Omental fat pad (tissue), 3 donors: ENCODE measurements at regions not wholly inside any gene's neighbourhood (a gene's known extent, or its start where the extent isn't known, plus 50 kb on each side); places are given as distances from the start of the nearest gene placed in this dataset.

Source experiments
- ATAC-seq: fragments of 150-250 bp; one replicate; pipeline ENCODE4 v1.9.1; 2016; ENCODE audit warnings: mild to moderate bottlenecking, moderate library complexity; ENCODE audit not compliant: low FRiP score
- DNase-seq: peaks from one replicate; pipeline ENCODE4 v3.0.0-alpha.2; 2019; ENCODE audit warnings: low spot score
- TF ChIP-seq, protein P1 (sequence below), 3 donors: fragments of 450-650 bp; IDR thresholded peaks; one replicate each; pipeline ENCODE4 v1.5.1; 2016 to 2017; ENCODE audit warnings: antibody characterized with exemption in 3 of 3, mild to moderate bottlenecking in 3 of 3, moderate library complexity in 2 of 3

GRCh38 chr18:41842886-41843285, 112.1 kb upstream of the PIK3C3 start:
- TF ChIP-seq, protein P1, sequence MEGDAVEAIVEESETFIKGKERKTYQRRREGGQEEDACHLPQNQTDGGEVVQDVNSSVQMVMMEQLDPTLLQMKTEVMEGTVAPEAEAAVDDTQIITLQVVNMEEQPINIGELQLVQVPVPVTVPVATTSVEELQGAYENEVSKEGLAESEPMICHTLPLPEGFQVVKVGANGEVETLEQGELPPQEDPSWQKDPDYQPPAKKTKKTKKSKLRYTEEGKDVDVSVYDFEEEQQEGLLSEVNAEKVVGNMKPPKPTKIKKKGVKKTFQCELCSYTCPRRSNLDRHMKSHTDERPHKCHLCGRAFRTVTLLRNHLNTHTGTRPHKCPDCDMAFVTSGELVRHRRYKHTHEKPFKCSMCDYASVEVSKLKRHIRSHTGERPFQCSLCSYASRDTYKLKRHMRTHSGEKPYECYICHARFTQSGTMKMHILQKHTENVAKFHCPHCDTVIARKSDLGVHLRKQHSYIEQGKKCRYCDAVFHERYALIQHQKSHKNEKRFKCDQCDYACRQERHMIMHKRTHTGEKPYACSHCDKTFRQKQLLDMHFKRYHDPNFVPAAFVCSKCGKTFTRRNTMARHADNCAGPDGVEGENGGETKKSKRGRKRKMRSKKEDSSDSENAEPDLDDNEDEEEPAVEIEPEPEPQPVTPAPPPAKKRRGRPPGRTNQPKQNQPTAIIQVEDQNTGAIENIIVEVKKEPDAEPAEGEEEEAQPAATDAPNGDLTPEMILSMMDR (IDR thresholded peaks at IDR 0.05), result no peak
- no peak for DNase-seq
- ATAC-seq, result no peak

DNA sequence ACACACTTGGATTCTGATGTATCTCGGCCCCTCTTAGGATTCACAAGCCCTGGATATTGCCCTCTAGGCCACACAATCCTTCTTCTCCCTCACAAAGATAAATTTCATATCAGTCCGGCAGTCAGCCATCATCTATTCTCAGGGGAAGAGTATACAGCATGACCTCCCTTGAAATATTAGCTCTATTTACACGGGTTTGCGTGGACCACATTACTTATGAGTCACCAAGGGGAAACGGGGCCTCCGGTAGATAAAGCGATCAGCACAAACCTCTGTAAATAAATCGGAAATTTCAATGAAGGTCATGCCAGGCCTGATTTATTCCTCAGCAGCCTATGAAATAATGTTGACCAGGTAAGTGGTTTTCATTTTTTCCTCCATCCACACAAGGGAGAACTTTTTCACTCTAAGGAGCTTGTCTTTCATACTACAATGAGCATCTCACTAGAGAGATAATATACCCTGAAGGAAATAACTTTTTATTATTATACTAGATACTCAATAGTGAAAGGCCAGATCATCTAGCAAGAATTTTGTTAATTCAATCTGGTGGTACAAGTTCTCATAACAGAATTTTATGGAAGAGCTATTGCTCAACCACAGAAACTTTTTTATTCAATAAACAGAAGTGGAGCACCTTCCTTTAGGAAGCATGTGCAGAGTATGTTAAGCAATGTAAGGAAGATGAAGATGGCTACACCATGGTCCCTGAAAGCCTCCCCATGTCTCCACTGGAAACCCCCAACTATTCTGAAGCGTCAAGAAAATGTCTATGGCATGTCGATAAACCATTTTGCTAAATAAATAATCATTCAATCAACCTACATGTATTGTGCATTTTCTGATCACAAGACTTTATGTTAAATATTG, 125.2 kb upstream of the PIK3C3 start:
- DNase-seq (no peak), ATAC-seq (no peak)
- TF ChIP-seq, protein P1 (IDR thresholded peaks at IDR 0.05), result no peak

GRCh38 chr18:41828137-41828536, 126.9 kb upstream of the PIK3C3 start:
- DNase-seq, result no peak

DNA sequence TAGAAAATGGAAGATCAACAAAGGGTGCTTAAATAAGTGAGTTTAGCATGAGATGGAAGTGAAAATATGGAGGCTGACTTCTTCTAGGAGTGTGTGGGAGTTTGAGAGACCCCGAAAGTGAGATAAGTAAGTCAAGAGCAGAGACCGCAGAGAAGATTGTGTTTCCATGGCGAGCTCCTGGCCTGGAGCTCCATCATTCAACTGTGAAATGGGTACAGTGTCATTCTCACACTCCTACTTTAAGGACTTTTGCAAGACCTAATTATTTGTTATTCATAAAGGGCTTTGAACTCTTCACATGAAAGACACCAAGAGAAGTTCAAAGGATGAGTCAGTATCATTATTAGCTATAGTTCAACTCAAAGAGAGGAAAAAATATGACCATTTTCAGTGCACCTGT, 134.2 kb upstream of the PIK3C3 start:
- TF ChIP-seq, protein P1 (IDR thresholded peaks at IDR 0.05), result no peak
- ATAC-seq, result no peak
- DNase-seq, result no peak

More at GRCh38 chr18:41828137-41828536, 126.9 kb upstream of the PIK3C3 start:
- ATAC-seq, result no peak
- TF ChIP-seq, protein P1 (IDR thresholded peaks at IDR 0.05), result no peak

DNA sequence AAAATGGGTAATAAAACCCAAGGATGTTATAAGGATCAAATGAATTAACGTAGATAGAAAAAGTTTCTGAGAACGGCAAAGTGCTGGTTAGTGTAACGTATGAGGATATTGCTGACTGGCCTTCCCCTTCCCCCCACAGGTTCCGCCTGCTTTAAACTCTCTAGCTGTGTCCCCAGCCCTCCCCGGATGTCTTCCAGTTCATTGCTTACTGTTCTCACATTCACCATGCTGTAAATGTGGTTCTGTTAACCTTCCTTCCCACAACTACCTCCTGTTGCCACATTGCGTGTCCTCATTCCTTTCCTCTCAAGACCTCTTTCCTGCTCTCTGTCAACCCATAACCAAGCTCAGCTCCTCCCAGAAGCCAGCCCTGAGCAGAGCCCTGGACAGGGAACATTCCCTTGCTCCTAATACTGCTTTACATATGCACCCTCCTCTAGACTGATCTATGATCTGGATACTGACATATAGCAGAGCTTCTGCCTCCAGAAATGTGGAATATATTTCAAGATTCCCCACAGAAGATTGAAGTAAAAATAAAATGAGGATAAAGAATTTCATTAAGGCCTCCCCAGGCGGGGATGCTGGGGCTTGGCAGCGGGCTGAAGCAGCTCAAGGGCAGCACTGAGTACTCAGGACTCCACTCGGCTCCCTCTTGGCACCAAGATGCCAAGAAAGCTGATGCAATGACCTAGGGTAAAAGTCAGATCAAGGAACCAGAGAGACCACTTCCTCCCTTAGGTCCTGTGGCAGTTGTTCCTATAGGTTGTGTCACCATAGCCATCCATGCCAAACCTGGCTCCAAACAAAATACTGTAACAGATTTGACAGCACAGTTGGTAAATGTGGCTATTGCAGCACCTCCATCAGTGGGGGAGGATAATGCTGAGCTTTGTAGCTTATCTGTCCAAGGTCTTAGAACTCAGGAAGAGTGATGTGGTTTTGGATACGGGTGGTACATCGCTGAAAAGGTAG, 136.4 kb upstream of the PIK3C3 start:
- TF ChIP-seq, protein P1 (IDR thresholded peaks at IDR 0.05), result no peak
- DNase-seq, result no peak
- no peak for ATAC-seq

DNA sequence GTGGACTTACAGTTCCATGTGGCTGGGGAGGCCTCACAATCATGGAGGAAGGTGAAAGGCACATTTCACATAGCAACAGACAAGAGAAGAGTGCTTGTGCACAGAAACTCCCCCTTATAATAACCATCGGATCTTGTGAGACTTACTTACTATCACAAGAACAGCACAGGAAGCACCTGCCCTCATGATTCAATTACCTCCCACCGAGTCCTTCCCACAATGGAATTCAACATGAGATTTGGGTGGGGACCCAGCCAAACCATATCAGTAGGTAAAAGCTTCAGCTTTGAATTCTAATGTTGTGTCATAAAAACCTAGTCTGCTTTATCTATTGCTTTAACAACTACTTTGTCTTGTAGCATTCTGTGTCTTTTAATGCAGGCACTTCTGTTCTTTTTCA, 140.4 kb upstream of the PIK3C3 start:
- ATAC-seq (no peak), DNase-seq (no peak)
- TF ChIP-seq, protein P1 (IDR thresholded peaks at IDR 0.05), result no peak
